Right lobe of liver (tissue), 4 donors: ENCODE measurements at regions not wholly inside any gene's neighbourhood (a gene's known extent, or its start where the extent isn't known, plus 50 kb on each side); places are given as distances from the start of the nearest gene placed in this dataset.

Source experiments
- POLR2A ChIP-seq: fragments of 450-650 bp; IDR thresholded peaks from one replicate; pipeline ENCODE4 v1.6.1; 2017; ENCODE audit warnings: antibody characterized with exemption, mild to moderate bottlenecking
- TF ChIP-seq, protein P1 (sequence below), 4 donors: fragments of 200-600 bp in 3 of 4; fragments of 450-650 bp in 1 of 4; IDR thresholded peaks; one replicate each; pipeline versions ENCODE4 v1.5.1 to v1.8.0; 2016 to 2022; ENCODE audit warnings: antibody characterized with exemption in 4 of 4, mild to moderate bottlenecking in 2 of 4
- donor health status: DM: no; HTN: no; CAD: no.
- donor health status: DM: no; HTN: no; CAD: no.
- donor health status: DM: no; HTN: yes; CAD: no.

DNA sequence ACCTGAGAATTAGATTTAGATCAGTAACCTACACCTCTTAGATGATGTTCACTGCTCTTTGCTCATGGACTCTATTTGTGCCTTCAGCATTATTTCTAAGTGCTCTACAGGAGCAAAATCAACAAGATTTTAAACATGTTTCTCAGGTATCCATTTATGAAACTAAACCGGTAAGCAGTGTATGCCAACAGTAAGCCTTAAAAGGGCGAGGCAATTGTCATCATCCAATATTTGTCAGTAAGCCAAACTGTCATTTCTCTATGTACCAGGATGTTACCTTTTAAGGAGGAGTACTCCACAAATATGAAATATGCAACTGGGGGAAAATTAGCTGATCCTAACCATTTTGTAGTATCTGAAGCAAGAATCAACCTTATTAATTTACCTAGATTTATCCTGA is 69.6 kb upstream of the ZNF184 start:
- TF ChIP-seq, protein P1, sequence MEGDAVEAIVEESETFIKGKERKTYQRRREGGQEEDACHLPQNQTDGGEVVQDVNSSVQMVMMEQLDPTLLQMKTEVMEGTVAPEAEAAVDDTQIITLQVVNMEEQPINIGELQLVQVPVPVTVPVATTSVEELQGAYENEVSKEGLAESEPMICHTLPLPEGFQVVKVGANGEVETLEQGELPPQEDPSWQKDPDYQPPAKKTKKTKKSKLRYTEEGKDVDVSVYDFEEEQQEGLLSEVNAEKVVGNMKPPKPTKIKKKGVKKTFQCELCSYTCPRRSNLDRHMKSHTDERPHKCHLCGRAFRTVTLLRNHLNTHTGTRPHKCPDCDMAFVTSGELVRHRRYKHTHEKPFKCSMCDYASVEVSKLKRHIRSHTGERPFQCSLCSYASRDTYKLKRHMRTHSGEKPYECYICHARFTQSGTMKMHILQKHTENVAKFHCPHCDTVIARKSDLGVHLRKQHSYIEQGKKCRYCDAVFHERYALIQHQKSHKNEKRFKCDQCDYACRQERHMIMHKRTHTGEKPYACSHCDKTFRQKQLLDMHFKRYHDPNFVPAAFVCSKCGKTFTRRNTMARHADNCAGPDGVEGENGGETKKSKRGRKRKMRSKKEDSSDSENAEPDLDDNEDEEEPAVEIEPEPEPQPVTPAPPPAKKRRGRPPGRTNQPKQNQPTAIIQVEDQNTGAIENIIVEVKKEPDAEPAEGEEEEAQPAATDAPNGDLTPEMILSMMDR (IDR thresholded peaks at IDR 0.05) = no peak
- TF ChIP-seq POLR2A = no peak
